Activated CD4-positive, alpha-beta T cell treated with anti-CD3 and anti-CD28 coated beads, Interleukin-2, amount 10 ng/mL, durations not matched to agents 24 days and 14 days (primary cell): ENCODE measurements at regions not wholly inside any gene's neighbourhood (a gene's known extent, or its start where the extent isn't known, plus 50 kb on each side); places are given as distances from the start of the nearest gene placed in this dataset.
"Not testable (repeated sequence)": the region's sequence is repeated elsewhere in the genome, so short reads cannot be mapped to it uniquely, and the experiment has no call there.

ENCODE experiments used
- DNase-seq: peaks from one replicate; pipeline ENCODE4 v3.0.0; 2022
- H3K27ac Mint-ChIP-seq: one replicate; pipeline ENCODE4 v1.8.0; 2022; ENCODE audit warnings: mild to moderate bottlenecking, mixed read lengths
- H3K27me3 Mint-ChIP-seq: one replicate; pipeline ENCODE4 v1.8.0; 2022; ENCODE audit warnings: mixed read lengths
- H3K36me3 Mint-ChIP-seq: one replicate; pipeline ENCODE4 v1.8.0; 2022; ENCODE audit warnings: low read depth, mild to moderate bottlenecking, mixed read lengths
- H3K4me1 Mint-ChIP-seq: one replicate; pipeline ENCODE4 v1.8.0; 2021; ENCODE audit warnings: mixed read lengths
- H3K4me3 Mint-ChIP-seq: one replicate; pipeline ENCODE4 v1.8.0; 2022; ENCODE audit warnings: mild to moderate bottlenecking, moderate library complexity, mixed read lengths
- H3K9me3 Mint-ChIP-seq: one replicate; pipeline ENCODE4 v1.8.0; 2021; ENCODE audit warnings: mixed read lengths
- intact Hi-C: fragments of 100-400 bp; cut with micrococcal nuclease; formaldehyde crosslinking; loops from one replicate; pipeline ENCODE4 v1.15.1; 2023

DNA sequence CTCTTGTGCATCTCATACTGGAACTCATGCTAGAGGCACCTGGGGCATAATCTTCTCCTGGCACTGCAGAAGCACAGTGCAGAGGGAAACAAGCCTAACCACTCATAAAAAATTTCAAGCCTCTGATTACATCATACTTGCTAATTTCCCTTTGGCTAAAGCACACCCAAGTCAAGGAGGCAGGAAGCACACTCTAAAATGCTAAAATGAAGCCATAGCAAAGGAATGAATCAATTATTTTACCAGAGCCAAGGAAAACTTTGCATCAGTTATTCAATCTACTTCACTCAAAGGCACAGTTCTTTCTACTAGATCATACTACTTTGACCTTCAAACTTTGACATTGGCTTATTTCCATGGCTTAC, 79.6 kb upstream of the SPOPL start:
- Mint-ChIP-seq H3K4me1 (no peaks in the 10 kb centered on the region), H3K27me3 (no peaks in the 10 kb centered on the region), H3K4me3 (no peak overlapping the region)

DNA sequence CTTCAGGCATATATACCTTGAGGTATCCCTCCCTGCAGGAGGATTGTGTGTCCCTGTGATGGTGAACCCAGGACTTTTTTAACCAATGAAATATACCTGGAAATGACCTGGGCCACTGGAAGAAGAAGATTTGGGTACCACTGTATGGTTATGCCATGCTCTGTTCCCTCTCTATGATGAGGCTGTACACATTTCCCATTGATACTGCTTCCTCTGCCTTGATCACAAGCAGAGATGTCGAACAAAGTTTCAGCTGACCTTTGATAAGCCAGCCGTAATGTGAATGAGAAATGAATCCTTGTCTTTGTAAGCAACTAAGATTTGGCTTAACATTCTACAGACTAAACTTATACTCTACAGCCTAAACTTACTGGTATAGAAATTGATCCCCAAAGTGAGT, 78.4 kb upstream of the SPOPL start:
- intact Hi-C loops = no loop called here
- DNase-seq = no peak
- H3K4me3 Mint-ChIP-seq = no peak overlapping the region
- H3K9me3 Mint-ChIP-seq = peaks cover 13% of the 10 kb centered on the region
- H3K27ac Mint-ChIP-seq = no peak overlapping the region
- H3K27me3 Mint-ChIP-seq = no peaks in the 10 kb centered on the region
- H3K4me1 Mint-ChIP-seq = no peaks in the 10 kb centered on the region
- H3K36me3 Mint-ChIP-seq = no peaks in the 10 kb centered on the region

More for the DNA sequence above, 79.6 kb upstream of the SPOPL start:
- Mint-ChIP-seq H3K36me3 (no peaks in the 10 kb centered on the region), H3K9me3 (peaks cover 13% of the 10 kb centered on the region), H3K27ac (no peak overlapping the region)
- intact Hi-C loops = no loop called here
- DNase-seq = no peak

DNA sequence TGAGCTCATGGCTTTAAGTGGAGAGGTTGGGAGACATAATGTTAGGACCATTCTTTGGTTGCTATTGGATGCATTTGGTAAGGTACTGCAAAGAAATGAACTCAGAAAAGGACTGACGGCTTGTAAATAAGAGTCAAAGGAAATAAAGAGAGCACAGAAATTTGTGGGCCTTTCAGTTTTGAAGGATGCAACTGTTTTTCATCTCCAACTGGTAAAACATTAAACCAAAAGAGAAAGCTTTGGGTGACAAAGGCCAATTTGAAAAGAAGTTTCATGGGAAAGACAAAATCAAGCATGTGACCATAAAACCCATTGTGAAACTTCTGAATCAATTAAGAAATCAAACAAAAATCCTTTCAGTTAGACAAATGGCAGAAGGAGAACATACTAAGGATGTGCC, 77.8 kb upstream of the SPOPL start:
- H3K4me3 Mint-ChIP-seq = no peak overlapping the region
- DNase-seq = no peak
- H3K9me3 Mint-ChIP-seq = peaks cover 13% of the 10 kb centered on the region
- H3K36me3 Mint-ChIP-seq = no peaks in the 10 kb centered on the region
- no peaks in the 10 kb centered on the region for H3K27me3 Mint-ChIP-seq
- H3K4me1 Mint-ChIP-seq = no peaks in the 10 kb centered on the region
- intact Hi-C loops = no loop called here
- no peak overlapping the region for H3K27ac Mint-ChIP-seq

DNA sequence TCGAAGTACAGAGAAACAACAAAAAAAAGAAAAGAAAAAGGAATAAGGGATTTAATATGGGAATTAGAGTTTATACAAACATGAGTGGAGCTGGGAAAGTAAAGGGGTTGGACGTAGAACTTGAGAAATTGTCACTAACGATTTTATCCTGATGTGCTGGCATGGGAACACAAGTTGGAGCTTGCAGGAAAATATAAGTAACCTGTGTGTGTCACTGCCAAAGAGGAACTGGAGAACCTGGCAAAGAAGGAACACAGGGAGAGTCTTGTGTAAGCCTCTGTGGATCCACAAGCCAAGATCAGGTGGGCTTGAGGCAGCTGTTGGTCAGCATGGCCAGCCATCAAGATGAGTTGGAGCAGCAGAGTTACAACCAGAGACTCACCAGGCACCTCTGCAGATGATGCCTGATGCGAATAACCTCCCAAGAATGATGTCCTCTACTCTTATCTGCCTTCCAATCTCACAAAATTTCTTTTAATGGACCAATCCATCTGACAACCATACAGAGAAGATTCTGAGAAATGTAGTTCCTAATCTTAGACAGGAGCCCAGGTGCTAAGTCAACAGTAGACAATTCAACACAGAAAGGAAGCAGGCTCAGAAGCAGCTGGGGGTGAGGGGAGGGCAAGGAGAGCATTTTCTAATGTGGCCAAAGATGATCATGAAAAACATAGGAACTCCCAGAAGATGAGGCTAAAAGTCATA, 77.0 kb upstream of the SPOPL start:
- Mint-ChIP-seq H3K4me3 (no peak overlapping the region), H3K27ac (no peak overlapping the region), H3K4me1 (no peaks in the 10 kb centered on the region), H3K9me3 (peaks cover 16% of the 10 kb centered on the region), H3K36me3 (no peaks in the 10 kb centered on the region), H3K27me3 (no peaks in the 10 kb centered on the region)
- no peak for DNase-seq
- intact Hi-C loops = no loop called here

DNA sequence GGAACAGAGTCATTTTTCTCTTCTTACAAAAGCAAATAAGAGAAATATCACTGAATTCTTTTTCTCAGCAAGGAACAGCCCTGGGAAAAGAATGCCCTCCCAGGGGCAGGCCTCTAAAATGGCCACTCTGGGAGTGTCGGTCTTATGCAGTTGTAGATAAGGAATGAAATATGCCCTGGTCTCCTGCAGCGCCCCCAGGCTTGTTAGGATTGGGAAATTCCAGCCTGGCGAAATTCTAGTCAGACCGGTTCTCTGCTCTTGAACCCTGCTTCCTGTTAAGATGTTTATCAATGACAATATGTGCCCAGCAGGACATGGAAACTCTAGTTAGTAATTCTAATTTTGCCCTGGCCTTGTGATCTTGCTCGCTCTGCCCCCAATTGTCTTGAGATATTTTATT, 75.5 kb upstream of the SPOPL start:
- H3K36me3 Mint-ChIP-seq, H3K27me3 Mint-ChIP-seq, intact Hi-C loops, H3K4me1 Mint-ChIP-seq, H3K27ac Mint-ChIP-seq, H3K4me3 Mint-ChIP-seq, DNase-seq: not testable (repeated sequence)
- peaks cover 17% of the 10 kb centered on the region for H3K9me3 Mint-ChIP-seq

DNA sequence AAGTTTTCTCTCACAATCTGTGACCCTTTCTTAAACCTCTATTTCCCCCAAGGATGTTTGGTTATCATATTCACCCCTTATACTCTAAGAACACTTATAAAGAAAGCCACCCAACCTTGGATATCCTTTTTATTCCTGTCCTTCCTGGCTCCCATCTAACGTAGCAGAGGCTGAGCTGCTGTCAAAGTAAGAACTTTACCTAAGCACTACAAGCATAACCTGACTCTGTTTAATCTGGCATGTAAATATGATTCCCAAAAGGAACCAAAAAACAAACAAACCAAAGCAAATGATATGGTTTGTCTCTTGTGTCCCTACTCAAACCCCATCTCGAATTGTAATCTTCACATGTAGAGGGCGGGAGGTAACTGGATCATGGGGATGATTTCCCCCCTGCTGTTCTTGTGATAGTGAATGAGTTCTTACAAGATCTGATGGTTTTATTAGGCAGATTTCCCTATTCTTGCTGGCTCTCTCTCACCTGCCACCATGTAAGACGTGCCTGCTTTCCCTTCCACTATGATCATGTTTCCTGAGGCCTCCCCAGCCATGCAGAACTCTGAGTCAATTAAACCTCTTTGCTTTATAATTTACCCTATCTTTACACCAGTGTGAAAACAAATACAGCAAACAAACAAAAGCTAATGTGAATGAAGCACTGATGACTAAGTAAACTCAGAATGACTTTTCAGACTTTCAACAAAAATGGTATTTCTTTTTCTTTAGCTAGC, 72.7 kb upstream of the SPOPL start:
- peaks cover 17% of the 10 kb centered on the region for H3K9me3 Mint-ChIP-seq
- H3K36me3 Mint-ChIP-seq = no peaks in the 10 kb centered on the region
- intact Hi-C loops = no loop called here
- H3K4me1 Mint-ChIP-seq = peaks cover 4% of the 10 kb centered on the region
- no peaks in the 10 kb centered on the region for H3K27me3 Mint-ChIP-seq
- H3K4me3 Mint-ChIP-seq = no peak overlapping the region
- no peak for DNase-seq
- no peak overlapping the region for H3K27ac Mint-ChIP-seq

DNA sequence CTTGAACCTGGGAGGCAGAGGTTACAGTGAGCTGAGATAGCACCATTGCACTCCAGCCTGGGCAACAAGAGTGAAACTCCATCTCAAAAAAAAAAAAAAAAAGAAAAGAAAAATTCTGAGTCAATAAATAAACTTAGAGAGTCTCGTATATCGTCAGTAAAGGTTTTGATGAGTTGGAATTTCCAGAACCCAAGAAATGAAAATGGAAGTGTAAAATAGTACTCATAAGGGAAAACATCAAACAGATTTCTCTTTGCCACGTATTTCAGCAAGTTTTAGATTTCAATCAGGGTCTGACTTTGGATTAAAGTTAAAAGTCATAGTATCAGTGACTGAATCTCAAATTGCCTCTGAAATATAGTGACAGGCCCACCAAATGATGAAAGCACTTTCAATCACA, 71.4 kb upstream of the SPOPL start:
- peaks cover 4% of the 10 kb centered on the region for H3K4me1 Mint-ChIP-seq
- no peaks in the 10 kb centered on the region for H3K36me3 Mint-ChIP-seq
- no peak for DNase-seq
- no peak overlapping the region for H3K4me3 Mint-ChIP-seq
- intact Hi-C loops = loop anchor here (1.0 kb wide), 1 partner anchor 73 kb away; no protein-coding TSS in a partner anchor
- H3K27me3 Mint-ChIP-seq = no peaks in the 10 kb centered on the region
- no peak overlapping the region for H3K27ac Mint-ChIP-seq
- H3K9me3 Mint-ChIP-seq = peaks cover 17% of the 10 kb centered on the region

DNA sequence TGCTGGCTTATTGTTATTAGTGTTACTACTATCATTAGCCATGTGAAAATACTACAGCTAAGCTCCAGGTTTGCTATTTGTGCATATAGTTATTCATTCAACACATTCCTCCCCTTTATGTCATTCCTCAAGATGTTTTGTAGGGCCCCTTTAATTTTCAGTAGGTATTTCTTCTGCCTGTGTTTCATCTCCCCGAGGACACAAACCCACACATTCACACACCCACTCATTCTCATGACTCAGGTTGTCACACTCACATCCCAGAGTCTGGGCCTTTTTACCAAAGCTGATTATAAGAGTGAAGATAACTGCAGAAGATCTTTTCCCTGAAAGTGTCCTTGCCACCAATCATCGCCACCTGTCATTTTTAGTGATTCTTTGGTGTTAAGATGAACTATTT, 68.6 kb upstream of the SPOPL start:
- no peak for DNase-seq
- H3K4me3 Mint-ChIP-seq = no peak overlapping the region
- no peak overlapping the region for H3K27ac Mint-ChIP-seq
- no peaks in the 10 kb centered on the region for H3K27me3 Mint-ChIP-seq
- no peaks in the 10 kb centered on the region for H3K36me3 Mint-ChIP-seq
- peaks cover 4% of the 10 kb centered on the region for H3K9me3 Mint-ChIP-seq
- H3K4me1 Mint-ChIP-seq = peaks cover 4% of the 10 kb centered on the region
- intact Hi-C loops = no loop called here

DNA sequence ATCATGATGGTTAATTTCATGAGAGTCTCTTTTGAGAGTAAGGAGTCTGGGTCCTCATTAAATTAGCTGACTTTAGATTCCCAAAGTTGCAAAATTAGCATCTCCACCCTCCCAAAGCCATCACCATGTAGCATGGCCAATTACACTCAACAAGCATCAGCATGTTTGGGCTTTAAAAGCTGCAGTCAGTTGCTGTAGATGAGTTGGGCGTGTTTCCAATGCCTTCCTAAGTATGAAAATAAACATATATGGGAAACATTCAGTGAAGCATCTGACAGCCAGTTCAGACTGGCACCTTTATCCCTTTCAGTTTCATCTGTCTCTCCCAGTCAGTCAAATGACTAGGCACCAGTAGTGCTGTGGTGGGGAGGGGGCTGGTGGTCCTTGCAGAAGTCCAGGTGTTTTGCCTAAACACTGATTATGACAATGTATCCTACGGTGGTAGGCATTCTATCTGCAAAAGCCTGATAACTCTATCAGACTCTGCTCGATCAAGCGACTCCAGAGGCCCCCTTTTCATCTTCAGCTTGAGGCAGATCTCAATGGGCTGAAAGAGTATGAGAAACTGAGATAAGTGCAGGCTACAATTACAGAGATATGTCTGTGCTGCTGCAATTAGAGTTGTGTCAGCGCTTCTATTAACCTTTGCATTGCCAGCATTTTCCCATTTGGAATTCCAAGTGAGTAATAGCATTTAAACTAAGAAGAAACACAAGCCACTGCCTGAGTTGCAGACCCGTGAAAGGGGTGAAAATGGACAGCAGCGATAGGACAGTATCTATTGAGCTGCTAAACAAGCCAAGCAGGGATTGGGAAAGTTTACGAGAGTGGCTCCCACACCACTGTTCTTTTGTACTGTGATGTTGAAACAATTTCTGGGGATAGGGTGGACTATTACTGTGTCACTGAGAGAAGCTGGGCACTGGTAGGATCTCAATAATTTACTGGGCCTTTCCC, 67.3 kb upstream of the SPOPL start:
- Mint-ChIP-seq H3K4me1 (peaks cover 4% of the 10 kb centered on the region), H3K4me3 (no peak overlapping the region), H3K27me3 (no peaks in the 10 kb centered on the region), H3K27ac (no peak overlapping the region), H3K9me3 (peaks cover 4% of the 10 kb centered on the region), H3K36me3 (no peaks in the 10 kb centered on the region)
- intact Hi-C loops = no loop called here
- no peak for DNase-seq

DNA sequence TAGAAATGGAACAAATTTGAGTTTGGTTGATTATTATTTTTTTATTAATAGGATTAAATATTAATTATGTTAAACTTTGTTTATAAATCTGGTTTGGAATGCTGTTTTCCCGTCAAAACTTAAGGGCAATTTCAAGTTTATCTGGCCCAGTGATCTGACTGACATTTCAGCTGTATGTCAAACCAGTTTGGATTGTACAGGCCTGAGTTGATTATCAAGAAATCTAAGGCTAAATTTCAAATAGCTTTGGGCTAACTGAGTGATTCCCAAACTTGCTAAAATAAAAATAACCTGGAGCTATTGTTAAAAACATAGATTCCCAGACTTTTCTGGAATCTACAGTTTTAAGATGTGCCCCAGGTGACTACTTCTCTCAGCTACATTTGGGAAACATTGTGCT, 65.9 kb upstream of the SPOPL start:
- Mint-ChIP-seq H3K9me3 (no peaks in the 10 kb centered on the region), H3K36me3 (no peaks in the 10 kb centered on the region), H3K27ac (no peak overlapping the region), H3K4me3 (no peak overlapping the region), H3K4me1 (peaks cover 4% of the 10 kb centered on the region), H3K27me3 (no peaks in the 10 kb centered on the region)
- DNase-seq = no peak
- intact Hi-C loops = no loop called here

DNA sequence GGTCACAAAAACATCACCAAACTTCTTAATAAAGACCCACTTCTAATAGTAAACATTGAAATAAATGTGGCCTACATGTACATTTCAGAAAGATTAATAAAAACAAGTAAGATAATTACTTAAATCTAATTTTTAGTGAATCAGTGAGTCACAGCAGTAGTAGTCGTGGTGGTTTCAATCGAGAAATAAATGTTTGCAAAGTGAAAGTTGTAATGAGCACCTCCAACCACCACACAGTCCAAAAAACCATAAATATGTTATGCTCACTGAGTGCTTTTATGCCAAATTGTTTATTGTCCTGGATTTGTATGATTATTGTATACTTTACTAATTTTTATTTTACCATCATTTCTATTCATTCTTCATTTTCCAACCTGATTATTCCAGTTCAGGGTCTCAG, 61.8 kb upstream of the SPOPL start:
- DNase-seq = no peak
- intact Hi-C loops = no loop called here
- Mint-ChIP-seq H3K27ac (no peak overlapping the region), H3K36me3 (no peaks in the 10 kb centered on the region), H3K4me3 (no peak overlapping the region), H3K27me3 (no peaks in the 10 kb centered on the region), H3K4me1 (no peaks in the 10 kb centered on the region), H3K9me3 (no peaks in the 10 kb centered on the region)

DNA sequence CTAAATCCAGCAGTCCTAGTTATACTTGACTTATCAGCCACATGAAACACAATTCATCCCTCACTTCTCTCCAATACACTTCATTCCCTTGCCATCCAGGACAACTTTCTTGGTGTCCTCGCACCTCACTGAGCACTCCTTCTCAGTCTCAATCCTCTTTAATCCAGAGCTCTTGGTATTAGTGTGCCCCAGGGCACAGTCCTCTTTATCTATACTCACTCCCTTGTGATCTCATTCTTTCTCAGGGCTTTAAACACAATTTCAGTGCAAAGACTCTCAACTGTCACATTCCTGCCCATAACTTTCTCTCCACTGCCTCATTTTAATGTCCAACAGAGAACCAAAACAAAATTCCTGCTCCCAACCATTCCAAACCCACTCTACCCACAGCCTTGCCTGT, 60.8 kb upstream of the SPOPL start:
- H3K36me3 Mint-ChIP-seq = no peaks in the 10 kb centered on the region
- intact Hi-C loops = no loop called here
- no peak overlapping the region for H3K27ac Mint-ChIP-seq
- H3K9me3 Mint-ChIP-seq = no peaks in the 10 kb centered on the region
- no peak overlapping the region for H3K4me3 Mint-ChIP-seq
- no peak for DNase-seq
- no peaks in the 10 kb centered on the region for H3K4me1 Mint-ChIP-seq
- H3K27me3 Mint-ChIP-seq = no peaks in the 10 kb centered on the region

DNA sequence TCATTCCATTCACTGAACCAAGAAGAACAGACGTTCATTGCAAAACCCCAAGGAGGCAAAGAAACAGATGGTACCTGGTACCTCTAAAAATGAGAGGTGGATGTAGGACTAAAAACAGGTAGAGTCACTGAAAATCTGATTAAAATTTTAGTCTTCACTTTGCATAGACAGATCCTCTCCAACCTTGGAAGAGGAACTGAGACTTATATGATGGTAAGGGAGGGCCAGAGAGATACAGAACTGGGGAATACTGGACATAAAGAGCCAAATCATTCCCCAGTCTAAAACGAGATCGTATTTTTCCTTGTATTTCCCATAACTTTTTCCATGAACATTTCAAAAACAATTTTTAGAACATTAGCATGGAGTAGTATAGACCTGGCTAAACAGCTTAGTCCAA, 59.7 kb upstream of the SPOPL start:
- no peak for DNase-seq
- Mint-ChIP-seq H3K9me3 (no peaks in the 10 kb centered on the region), H3K36me3 (no peaks in the 10 kb centered on the region), H3K4me1 (no peaks in the 10 kb centered on the region), H3K4me3 (no peak overlapping the region), H3K27ac (no peak overlapping the region), H3K27me3 (no peaks in the 10 kb centered on the region)
- intact Hi-C loops = no loop called here

DNA sequence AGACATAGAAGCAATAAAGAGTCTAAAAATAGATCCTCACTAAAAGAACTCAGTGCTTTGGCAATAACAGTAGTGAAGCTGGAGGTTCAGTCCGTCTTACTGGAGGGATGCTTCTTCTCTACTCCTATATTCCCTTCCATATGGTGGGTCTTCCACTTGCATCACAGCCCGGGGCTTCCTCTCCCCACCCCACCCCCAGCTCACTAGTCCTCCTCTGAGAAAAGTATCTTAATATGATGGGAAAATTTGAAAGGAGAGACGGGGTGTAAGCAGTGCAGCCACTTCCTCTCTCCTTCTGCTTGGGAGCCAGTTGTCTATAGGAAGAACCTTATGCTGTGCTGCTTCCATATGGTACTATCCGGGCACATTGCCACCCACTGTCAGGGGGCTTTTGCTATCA, 57.2 kb upstream of the SPOPL start:
- H3K4me3 Mint-ChIP-seq = no peak overlapping the region
- no peaks in the 10 kb centered on the region for H3K4me1 Mint-ChIP-seq
- peaks cover 2% of the 10 kb centered on the region for H3K27me3 Mint-ChIP-seq
- intact Hi-C loops = no loop called here
- DNase-seq = no peak
- no peaks in the 10 kb centered on the region for H3K9me3 Mint-ChIP-seq
- H3K27ac Mint-ChIP-seq = no peak overlapping the region
- H3K36me3 Mint-ChIP-seq = no peaks in the 10 kb centered on the region
